Heart right ventricle (tissue), 16 donors: ENCODE measurements at regions not wholly inside any gene's neighbourhood (a gene's known extent, or its start where the extent isn't known, plus 50 kb on each side); places are given as distances from the start of the nearest gene placed in this dataset.

Experiments used
- ATAC-seq, 8 donors: fragments of 200-7000 bp; cut with Tn5 transposase; one replicate each; pipeline ENCODE4 v1.9.1; 2020; ENCODE audit warnings: mild to moderate bottlenecking in 8 of 8, moderate library complexity in 8 of 8, moderate number of reproducible peaks in 1 of 8
- DNase-seq, 2 donors: peaks; one replicate each; pipeline ENCODE4 v3.0.0-alpha.2; 2020
- H3K27ac ChIP-seq, 10 donors: fragments of 200-600 bp; sonication (generic) in 2 of 10; one replicate each; pipeline versions ENCODE4 v1.5.0 to v1.8.0; 2020 to 2022; ENCODE audit warnings: mild to moderate bottlenecking in 3 of 10
- H3K27me3 ChIP-seq, 7 donors: fragments of 200-600 bp; one replicate each; pipeline ENCODE4 v1.8.0; 2021 to 2022; ENCODE audit warnings: mild to moderate bottlenecking in 2 of 7
- H3K36me3 ChIP-seq, 9 donors: fragments of 200-600 bp; sonication (generic) in 1 of 9; one replicate each; pipeline versions ENCODE4 v1.5.0 to v1.8.0; 2020 to 2022; ENCODE audit warnings: mild to moderate bottlenecking in 2 of 9
- H3K4me1 ChIP-seq, 9 donors: fragments of 200-600 bp; sonication (generic) in 1 of 9; one replicate each; pipeline versions ENCODE4 v1.5.0 to v1.8.0; 2020 to 2022; ENCODE audit warnings: mild to moderate bottlenecking in 4 of 9
- H3K4me3 ChIP-seq, 10 donors: fragments of 200-600 bp; sonication (generic) in 2 of 10; one replicate each; pipeline versions ENCODE4 v1.5.0 to v1.8.0; 2020 to 2022; ENCODE audit warnings: mild to moderate bottlenecking in 7 of 10, moderate library complexity in 2 of 10
- H3K9me3 ChIP-seq, 11 donors: fragments of 200-600 bp in 10 of 11; sonication (generic) in 2 of 11; one replicate each; pipeline versions ENCODE4 v1.5.0 to v1.8.0; 2013 to 2022; ENCODE audit warnings: mild to moderate bottlenecking in 2 of 11, control low read depth in 1 of 11, moderate library complexity in 1 of 11
- CTCF ChIP-seq, 9 donors: fragments of 200-600 bp; sonication (generic) in 2 of 9; IDR thresholded peaks; one replicate each; pipeline versions ENCODE4 v1.5.0 to v1.8.0; 2021 to 2022; ENCODE audit warnings: antibody characterized with exemption in 9 of 9, mild to moderate bottlenecking in 5 of 9, moderate library complexity in 1 of 9
- WGBS, 2 donors: extraction: QIAGEN DNeasy Blood & Tissue Kit; methylation state at CpG; one replicate each; pipeline ENCODE4 v1.1.7; 2013; ENCODE audit warnings: inconsistent platforms in 1 of 2; 5-methylcytosine and 5-hydroxymethylcytosine counted together
- intact Hi-C, 10 donors: fragments of 100-400 bp; cut with DNase I; formaldehyde crosslinking; loops; one replicate each; pipeline versions ENCODE4 v1.11.1 to v1.14.2; 2022
- donor health status: Arrhythmogenic right ventricular cardiomyopathy.
- donor health status: ischemic (EF 13 %, LVEDD 7.1; RV severe dilation, severe dysfunction).
- donor health status: healthy with polysubstance abuse.
- donor health status: DM: no; HTN: yes; CAD: no.
- donor health status: DM: no; HTN: no; CAD: no.
- donor health status: ischemic (EF 25% LVEDD 6.9; RV normal size, moderate dysfunction).
- donor health status: ischemic (EF 25% LVEDD 5.7; RV mildly dilated, moderate dysfunction).
- donor health status: healthy.
- donor health status: DM: yes; HTN: yes; CAD: no.
- donor health status: Ischemic cardiomyopathy.
- donor health status: ischemic (EF 35%, LVEDD 5.7; RV mildly dilated, moderate dysfunction).
- donor health status: nonischemic (EF 11% LVEDD 7.7; RV severe dilation, severe dysfunction).
- donor health status: DM: yes; HTN: yes; CAD: no.
- donor health status: PGD.
- donor health status: ischemic (EF 29% LVEDD 5.4; RV normal size, mild dysfunction).
- donor health status: nonischemic (EF 23%, LVEDD 6.1; RV moderate dilation, normal function).

DNA sequence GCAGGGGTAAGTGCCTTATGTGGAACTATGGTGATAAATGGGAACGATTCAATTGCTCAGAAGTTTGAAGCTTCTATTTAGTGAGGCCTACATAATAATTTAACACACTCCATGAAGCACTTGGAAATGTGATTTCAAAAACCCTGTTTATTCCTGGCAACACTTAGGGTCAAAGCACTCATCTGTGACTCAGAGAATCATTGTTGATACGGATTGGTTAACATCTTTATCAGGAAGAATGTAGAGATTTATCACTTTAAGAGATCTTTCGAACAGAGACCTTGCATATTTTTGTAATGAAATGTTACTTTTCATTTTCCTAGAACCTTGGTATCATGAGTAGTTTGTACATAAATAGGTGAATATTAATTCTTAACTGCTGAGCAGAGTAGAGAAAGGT, 269.1 kb upstream of the SLIT2 start:
- intact Hi-C loops, result no loop called here
- Histone ChIP-seq H3K9me3 (peaks cover 0 to 32% (median 11%) of the 10 kb centered on the region in 11 donors), H3K27ac (no peak overlapping the region), H3K27me3 (no peaks in the 10 kb centered on the region), H3K36me3 (no peaks in the 10 kb centered on the region), H3K4me3 (no peak overlapping the region), H3K4me1 (no peaks in the 10 kb centered on the region)
- 86% methylated on average over 3 of the region's 3 CpGs for WGBS, 2 donors
- ATAC-seq, result no peak
- DNase-seq, result no peak
- no peak for TF ChIP-seq CTCF (IDR thresholded peaks at IDR 0.05)

- Histone ChIP-seq H3K4me1 (no peaks in the 10 kb centered on the region), H3K4me3 (no peak overlapping the region), H3K27ac (no peak overlapping the region), H3K9me3 (peaks cover 0 to 26% (median 0%) of the 10 kb centered on the region in 11 donors), H3K27me3 (no peaks in the 10 kb centered on the region), H3K36me3 (no peaks in the 10 kb centered on the region)
- intact Hi-C loops, result no loop called here
- 50 to 63% methylated on average over 1 of the region's 1 CpG for WGBS, 2 donors
- no peak for TF ChIP-seq CTCF (IDR thresholded peaks at IDR 0.05)
- ATAC-seq (no peak), DNase-seq (no peak)
These were observed 279.9 kb upstream of the SLIT2 start for GRCh38 chr4:19971829-19972228.

- no peaks in the 10 kb centered on the region for H3K36me3 ChIP-seq
- no peak for ATAC-seq
- intact Hi-C loops, result no loop called here
These were observed 282.2 kb upstream of the SLIT2 start for GRCh38 chr4:19969492-19969891.

GRCh38 chr4:19961091-19961490, 290.6 kb upstream of the SLIT2 start:
- no peak for TF ChIP-seq CTCF (IDR thresholded peaks at IDR 0.05)
- peaks cover 0 to 9% (median 0%) of the 10 kb centered on the region in 11 donors for H3K9me3 ChIP-seq
- no peak overlapping the region for H3K27ac ChIP-seq
- H3K27me3 ChIP-seq, result no peaks in the 10 kb centered on the region
- 70 to 73% methylated on average over 1 of the region's 1 CpG for WGBS, 2 donors
- no peaks in the 10 kb centered on the region for H3K36me3 ChIP-seq
- H3K4me1 ChIP-seq, result no peaks in the 10 kb centered on the region
- no peak for DNase-seq
- intact Hi-C loops, result no loop called here
- no peak overlapping the region for H3K4me3 ChIP-seq
- ATAC-seq, result no peak

More at GRCh38 chr4:19969492-19969891, 282.2 kb upstream of the SLIT2 start:
- no peak overlapping the region for H3K4me3 ChIP-seq
- no peaks in the 10 kb centered on the region for H3K4me1 ChIP-seq
- no peak overlapping the region for H3K27ac ChIP-seq
- DNase-seq, result no peak
- no peaks in the 10 kb centered on the region for H3K27me3 ChIP-seq
- no peak for TF ChIP-seq CTCF (IDR thresholded peaks at IDR 0.05)
- WGBS, 2 donors, result 40 to 41% methylated on average over 2 of the region's 2 CpGs
- peaks cover 0 to 20% (median 0%) of the 10 kb centered on the region in 11 donors for H3K9me3 ChIP-seq
